SK-N-SH (cell line): ENCODE measurements at regions not wholly inside any gene's neighbourhood (a gene's known extent, or its start where the extent isn't known, plus 50 kb on each side); places are given as distances from the start of the nearest gene placed in this dataset.

ENCODE experiments used
- CTCF ChIA-PET: fragments of 300-600, 350-600 bp; formaldehyde crosslinking; extraction: SDS; loops from one replicate; lab custom pipeline; 2021; lab: Yijun Ruan, JAX
- POLR2A ChIA-PET: fragments of 350-600 bp; sonication (Branson Sonifier 250); formaldehyde crosslinking; extraction: SDS; loops from one replicate; lab custom pipeline; 2020; ENCODE audit warnings: antibody characterized with exemption, inconsistent platforms; lab: Yijun Ruan, JAX
- DNase-seq: peaks from one replicate; pipeline ENCODE4 v3.0.0; 2012
- H2AFZ ChIP-seq: fragments of 200-600 bp; sonication (generic); 2 replicates; pipeline ENCODE4 v1.8.1; 2016; ENCODE audit warnings: antibody characterized with exemption, mild to moderate bottlenecking, low read depth
- H3F3A ChIP-seq: fragments of 200-600 bp; sonication (generic); replicated peaks from 2 replicates; pipeline ENCODE3; 2016; ENCODE audit warnings: antibody characterized with exemption, mild to moderate bottlenecking; ENCODE audit not compliant: insufficient read depth
- H3K27ac ChIP-seq, 2 experiments: fragments of 200-500 bp in 1 of 2; fragments of 200-600 bp in 1 of 2; sonication (Bioruptor generic) in 1 of 2; sonication (generic), shearing (Covaris generic) in 1 of 2; 2 replicates each; pipeline versions ENCODE4 v1.5.1 to v1.6.1; 2014 to 2016; ENCODE audit warnings: low read depth in 2 of 2, inconsistent platforms in 1 of 2, low read length in 1 of 2, mild to moderate bottlenecking in 1 of 2, mixed read lengths in 1 of 2
- H3K27me3 ChIP-seq: fragments of 200-600 bp; sonication (generic), shearing (Covaris generic); 2 replicates; pipeline ENCODE4 v1.6.1; 2016; ENCODE audit warnings: mixed run types; ENCODE audit not compliant: insufficient read depth
- H3K36me3 ChIP-seq, 2 experiments: fragments of 200-500 bp in 1 of 2; fragments of 200-600 bp in 1 of 2; sonication (Bioruptor generic) in 1 of 2; sonication (generic) in 1 of 2; replicated peaks in 1 of 2; 2 replicates each; pipeline versions ENCODE3 to v1.5.1; 2014 to 2016; ENCODE audit warnings: low read length in 1 of 2, mild to moderate bottlenecking in 1 of 2; ENCODE audit not compliant: insufficient read depth in 2 of 2, control insufficient read depth in 1 of 2
- H3K4me1 ChIP-seq, 2 experiments: fragments of 200-500 bp in 1 of 2; fragments of 200-600 bp in 1 of 2; sonication (Bioruptor generic) in 1 of 2; sonication (generic), shearing (Covaris generic) in 1 of 2; 2 replicates each; pipeline versions ENCODE4 v1.5.1 to v1.6.1; 2014 to 2016; ENCODE audit warnings: low read depth in 1 of 2, low read length in 1 of 2, mixed run types in 1 of 2; ENCODE audit not compliant: insufficient read depth in 2 of 2, control insufficient read depth in 1 of 2
- H3K4me2 ChIP-seq: fragments of 200-600 bp; sonication (generic), shearing (Covaris generic); 2 replicates; pipeline ENCODE4 v1.6.1; 2017; ENCODE audit warnings: mixed run types
- H3K4me3 ChIP-seq, 2 experiments: fragments of 200-500 bp in 1 of 2; fragments of 200-600 bp in 1 of 2; sonication (Bioruptor generic) in 1 of 2; sonication (generic), shearing (Covaris generic) in 1 of 2; 2 replicates each; pipeline versions ENCODE4 v1.5.1 to v1.8.1; 2014 to 2016; ENCODE audit warnings: low read depth in 2 of 2, inconsistent platforms in 1 of 2, low read length in 1 of 2, mild to moderate bottlenecking in 1 of 2, mixed read lengths in 1 of 2, moderate library complexity in 1 of 2
- H3K79me2 ChIP-seq: fragments of 200-600 bp; sonication (generic); 2 replicates; pipeline ENCODE4 v1.8.1; 2017; ENCODE audit warnings: mild to moderate bottlenecking; ENCODE audit not compliant: insufficient read depth
- H3K9ac ChIP-seq: fragments of 200-600 bp; sonication (generic); 2 replicates; pipeline ENCODE4 v1.6.1; 2017; ENCODE audit warnings: mixed run types
- H3K9me2 ChIP-seq: fragments of 200-600 bp; sonication (generic); 2 replicates; pipeline ENCODE4 v1.6.1; 2017; ENCODE audit warnings: mixed run types
- H3K9me3 ChIP-seq: fragments of 200-600 bp; sonication (generic); 2 replicates; pipeline ENCODE4 v1.6.1; 2017; ENCODE audit warnings: mixed run types, mild to moderate bottlenecking, moderate library complexity
- H4K20me1 ChIP-seq: fragments of 200-600 bp; sonication (generic); 2 replicates; pipeline ENCODE4 v1.6.1; 2017; ENCODE audit warnings: mild to moderate bottlenecking, mixed run types; ENCODE audit not compliant: insufficient read depth
- RAD21 ChIP-seq: IDR thresholded peaks from 2 replicates; pipeline ENCODE4 v1.6.1; 2012; ENCODE audit warnings: mild to moderate bottlenecking, low read length
- RFX5 ChIP-seq: IDR thresholded peaks from 2 replicates; pipeline ENCODE4 v1.6.1; 2012; ENCODE audit warnings: mild to moderate bottlenecking, improper control_type of control experiment, low read length
- SMC3 ChIP-seq: IDR thresholded peaks from 2 replicates; pipeline ENCODE4 v1.6.1; 2012; ENCODE audit warnings: low read depth, low read length, improper control_type of control experiment
- TCF12 ChIP-seq: IDR thresholded peaks from 2 replicates; pipeline ENCODE4 v1.4.0; 2012
- WGBS: methylation state at CpG from one replicate; pipeline ENCODE4 v1.1.6; 2017; ENCODE audit warnings: low lambda C conversion rate; 5-methylcytosine and 5-hydroxymethylcytosine counted together
- small RNA-seq, 7 experiments: library from RNA; depleted of rRNA; stranded (forward); fragments of <200 nt; gene quantifications; one replicate each; pipeline ENCODE3, GENCODE V24; 2012
- TF ChIP-seq, protein P1 (sequence below): IDR thresholded peaks from 2 replicates; pipeline ENCODE4 v1.4.0; 2012; ENCODE audit warnings: low read depth, borderline replicate concordance
- TF ChIP-seq, protein P2 (sequence below): fragments of 200-600 bp; sonication (generic); IDR thresholded peaks from 2 replicates; pipeline ENCODE4 v1.6.1; 2017; ENCODE audit warnings: antibody characterized with exemption, mild to moderate bottlenecking, moderate library complexity

DNA sequence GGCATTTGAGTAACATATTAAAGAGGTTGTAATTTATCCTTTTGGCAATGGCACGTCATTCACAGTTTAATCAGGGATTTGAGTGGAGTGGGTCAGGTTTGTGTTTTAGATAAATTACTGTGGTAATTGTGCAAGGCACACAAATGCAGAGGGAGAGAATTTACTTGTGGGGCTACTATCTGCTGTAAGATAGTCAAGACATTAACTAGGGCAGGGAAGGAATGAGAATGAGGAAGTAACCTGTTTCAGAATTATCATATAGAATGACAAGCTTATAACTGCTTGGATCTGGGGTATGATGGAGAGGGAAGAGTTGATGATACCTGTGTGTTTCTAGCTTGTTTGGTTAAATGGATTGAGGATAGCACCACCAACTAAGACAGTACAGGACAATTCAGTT lies 58.9 kb upstream of the ZSWIM2 start (continued):
- TF ChIP-seq, protein P1, sequence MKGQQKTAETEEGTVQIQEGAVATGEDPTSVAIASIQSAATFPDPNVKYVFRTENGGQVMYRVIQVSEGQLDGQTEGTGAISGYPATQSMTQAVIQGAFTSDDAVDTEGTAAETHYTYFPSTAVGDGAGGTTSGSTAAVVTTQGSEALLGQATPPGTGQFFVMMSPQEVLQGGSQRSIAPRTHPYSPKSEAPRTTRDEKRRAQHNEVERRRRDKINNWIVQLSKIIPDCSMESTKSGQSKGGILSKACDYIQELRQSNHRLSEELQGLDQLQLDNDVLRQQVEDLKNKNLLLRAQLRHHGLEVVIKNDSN = no peak

DNA sequence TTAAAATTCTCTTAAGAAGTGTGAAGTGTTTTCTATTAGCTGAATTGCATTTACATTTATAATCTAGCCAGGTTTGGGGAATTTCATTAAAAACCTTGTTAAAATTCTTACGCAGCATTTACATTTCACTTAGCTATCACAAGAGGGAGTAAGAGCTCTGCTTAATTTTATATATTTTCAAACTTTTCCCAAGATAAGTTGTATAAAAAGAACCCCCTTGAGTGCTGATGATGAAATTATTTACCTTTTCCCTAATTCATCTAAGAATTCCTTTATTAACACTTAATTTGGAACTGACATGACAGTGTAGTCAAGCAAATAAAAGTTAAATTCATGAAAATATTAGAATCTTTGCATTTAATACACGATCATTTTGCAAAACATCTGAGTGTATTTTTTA lies 54.2 kb upstream of the ZSWIM2 start:
- peak; percentile 3 for DNase-seq
- TF ChIP-seq, protein P2, sequence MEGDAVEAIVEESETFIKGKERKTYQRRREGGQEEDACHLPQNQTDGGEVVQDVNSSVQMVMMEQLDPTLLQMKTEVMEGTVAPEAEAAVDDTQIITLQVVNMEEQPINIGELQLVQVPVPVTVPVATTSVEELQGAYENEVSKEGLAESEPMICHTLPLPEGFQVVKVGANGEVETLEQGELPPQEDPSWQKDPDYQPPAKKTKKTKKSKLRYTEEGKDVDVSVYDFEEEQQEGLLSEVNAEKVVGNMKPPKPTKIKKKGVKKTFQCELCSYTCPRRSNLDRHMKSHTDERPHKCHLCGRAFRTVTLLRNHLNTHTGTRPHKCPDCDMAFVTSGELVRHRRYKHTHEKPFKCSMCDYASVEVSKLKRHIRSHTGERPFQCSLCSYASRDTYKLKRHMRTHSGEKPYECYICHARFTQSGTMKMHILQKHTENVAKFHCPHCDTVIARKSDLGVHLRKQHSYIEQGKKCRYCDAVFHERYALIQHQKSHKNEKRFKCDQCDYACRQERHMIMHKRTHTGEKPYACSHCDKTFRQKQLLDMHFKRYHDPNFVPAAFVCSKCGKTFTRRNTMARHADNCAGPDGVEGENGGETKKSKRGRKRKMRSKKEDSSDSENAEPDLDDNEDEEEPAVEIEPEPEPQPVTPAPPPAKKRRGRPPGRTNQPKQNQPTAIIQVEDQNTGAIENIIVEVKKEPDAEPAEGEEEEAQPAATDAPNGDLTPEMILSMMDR = peak; percentile 70
- no peak for TF ChIP-seq TCF12
- no peak for TF ChIP-seq RFX5
- TF ChIP-seq RAD21 = peak; percentile 61
- TF ChIP-seq SMC3 = peak; percentile 35
- H3K9me2 ChIP-seq = no peaks in the 10 kb centered on the region
- no peaks in the 10 kb centered on the region; a peak in 1 of 4 replicates for H3K4me1 ChIP-seq
- 85% methylated on average over 2 of the region's 2 CpGs for WGBS
- no peak overlapping the region for H3K27ac ChIP-seq
- no peak overlapping the region for H3K4me3 ChIP-seq
- H3K79me2 ChIP-seq = no peaks in the 10 kb centered on the region
- ChIA-PET POLR2A (no interaction called here), CTCF (interaction anchor here (0.6 to 2.4 kb wide), 13 partner anchors 9 to 1611 kb away, joined by 3 to 10 read pairs (median 4); partner anchors contain the start of gene CALCRL)
- H4K20me1 ChIP-seq = no peaks in the 10 kb centered on the region
- H3K4me2 ChIP-seq = no peak overlapping the region
- no peaks in the 10 kb centered on the region for H3K36me3 ChIP-seq
- H2AFZ ChIP-seq = no peak overlapping the region
- no peaks in the 10 kb centered on the region for H3F3A ChIP-seq
- H3K9me3 ChIP-seq = no peaks in the 10 kb centered on the region
- H3K9ac ChIP-seq = no peak overlapping the region
- no peaks in the 10 kb centered on the region for H3K27me3 ChIP-seq

Small RNA genes lying in the stretch of these regions (small RNA-seq; reads per million reads assigned to genes)
- gene RN7SKP42 = 0 reads per million in 7 experiments
- gene RNU6-989P = 0 reads per million in 7 experiments
